Left renal pelvis (tissue), 4 donors: ENCODE measurements at regions not wholly inside any gene's neighbourhood (a gene's known extent, or its start where the extent isn't known, plus 50 kb on each side); places are given as distances from the start of the nearest gene placed in this dataset.

Experiments used
- DNase-seq, 4 donors: peaks; one replicate each; pipeline ENCODE4 v3.0.0-alpha.2; 2013; ENCODE audit warnings: low read depth in 4 of 4, low spot score in 3 of 4

GRCh38 chr5:67506241-67506640 lies 309.6 kb upstream of the CD180 start:
- DNase-seq, result no peak

DNA sequence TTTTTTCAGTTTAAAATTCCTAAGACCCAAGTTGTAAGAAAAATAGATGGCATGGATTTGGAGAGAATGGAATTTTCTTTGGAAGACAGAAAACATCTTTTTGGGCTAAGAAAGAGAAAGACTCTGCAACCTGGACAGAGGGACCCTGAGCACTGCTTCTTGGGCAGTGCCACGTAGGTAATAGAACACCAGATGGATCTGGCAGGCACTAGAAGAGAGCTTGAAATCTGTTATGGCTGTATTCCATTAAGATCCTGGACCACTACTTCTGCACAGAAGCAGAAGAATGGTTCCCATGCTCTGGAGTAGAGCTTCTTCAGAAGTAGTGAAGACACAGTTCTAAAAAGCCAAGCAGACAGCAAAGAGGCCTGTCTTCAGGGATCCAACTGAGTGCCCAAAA lies 306.4 kb upstream of the CD180 start:
- no peak for DNase-seq

DNA sequence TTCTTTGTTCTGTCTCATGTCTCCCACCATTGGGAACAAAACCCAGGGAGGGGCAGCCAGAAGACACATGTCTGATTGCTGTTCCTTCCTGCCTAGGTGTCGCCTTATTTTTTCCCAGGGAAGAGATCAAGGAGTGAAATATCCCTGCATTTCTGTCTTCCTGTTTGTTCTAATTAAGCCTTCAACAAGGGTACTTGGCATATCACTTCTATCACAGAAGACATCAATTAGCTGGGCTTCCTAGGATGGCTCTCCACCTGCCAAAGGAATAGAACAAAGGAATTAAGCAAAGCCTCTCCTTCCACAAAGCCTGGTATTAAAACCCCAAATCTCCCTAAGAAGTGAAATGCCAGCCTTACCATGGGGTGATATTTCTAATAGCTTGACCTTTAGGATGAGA lies 299.5 kb upstream of the CD180 start:
- no peak for DNase-seq

DNA sequence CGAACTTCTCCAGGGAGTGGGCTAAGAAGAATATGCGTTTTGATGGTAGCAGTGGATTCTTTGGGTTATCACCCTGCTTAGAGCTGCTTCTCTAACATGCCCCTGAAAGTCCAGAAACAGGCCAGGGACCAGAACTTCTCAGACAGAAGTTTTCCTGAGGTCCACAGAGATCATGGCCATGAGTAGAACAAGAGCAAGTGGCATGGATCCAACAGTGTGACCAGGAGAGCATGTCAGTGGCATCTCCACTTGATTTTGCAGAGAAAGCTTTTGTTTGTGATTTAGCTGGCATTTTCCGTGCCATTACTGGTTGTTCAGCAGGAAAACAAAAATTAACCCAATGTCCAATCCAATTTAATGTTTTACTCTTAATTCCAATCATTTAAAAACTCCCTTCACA lies 298.5 kb upstream of the CD180 start:
- DNase-seq, result no peak

DNA sequence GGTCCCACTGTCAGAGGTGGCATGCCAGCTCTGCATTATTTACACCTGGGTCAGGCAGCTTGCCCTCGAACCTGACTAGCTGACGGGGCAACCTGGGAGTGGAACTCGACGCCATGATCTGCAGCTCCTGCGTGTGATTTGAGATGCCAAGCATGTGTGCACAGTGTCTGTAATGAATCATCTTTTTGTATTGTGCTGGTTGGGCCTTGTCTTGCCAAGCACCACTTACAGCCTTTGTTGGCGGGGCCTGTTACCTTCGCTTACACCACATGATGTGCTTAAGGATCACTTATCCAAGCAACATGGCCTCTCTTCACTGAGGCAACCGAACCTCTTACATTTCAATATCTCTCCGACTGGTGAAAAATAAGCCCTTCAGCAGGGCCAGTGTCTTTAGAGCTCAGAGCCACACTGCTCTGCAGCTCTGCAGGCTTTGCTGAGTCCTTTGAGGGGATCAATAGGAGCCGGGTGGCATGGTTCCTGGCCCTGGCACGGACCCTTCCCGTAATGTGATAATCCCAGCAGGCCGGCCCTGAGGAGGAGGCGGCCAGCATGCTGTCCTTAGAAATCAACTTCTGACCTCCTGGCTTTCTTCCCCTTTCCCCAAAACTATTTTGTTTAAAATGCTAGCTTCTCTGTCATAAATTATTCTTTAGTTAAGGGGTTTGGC lies 297.7 kb upstream of the CD180 start:
- no peak for DNase-seq

DNA sequence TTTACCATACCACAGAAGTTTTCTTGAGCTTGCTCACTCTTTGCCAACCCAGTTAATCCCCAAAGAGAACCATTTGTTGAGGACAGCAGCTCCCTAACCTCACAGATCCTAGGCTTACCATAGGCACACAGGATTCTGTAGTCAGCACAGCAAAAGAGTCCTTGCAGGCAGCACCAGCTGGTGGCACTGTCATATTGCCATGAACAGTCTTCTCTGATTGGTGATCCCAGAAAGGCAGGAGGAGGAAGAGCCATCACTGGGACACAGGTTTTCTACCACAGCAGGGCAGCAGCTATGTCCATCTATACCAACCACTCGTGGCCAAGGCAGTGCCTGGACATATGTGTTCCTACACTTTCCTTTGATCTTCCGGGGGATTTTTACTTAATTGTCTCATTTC lies 297.1 kb upstream of the CD180 start:
- peak in 1 of 4 donors; percentile 17 for DNase-seq

GRCh38 chr5:67490543-67491321 lies 294.1 kb upstream of the CD180 start:
- no peak for DNase-seq

- DNase-seq, result no peak
Observed at GRCh38 chr5:67488885-67489284, 292.3 kb upstream of the CD180 start.

DNA sequence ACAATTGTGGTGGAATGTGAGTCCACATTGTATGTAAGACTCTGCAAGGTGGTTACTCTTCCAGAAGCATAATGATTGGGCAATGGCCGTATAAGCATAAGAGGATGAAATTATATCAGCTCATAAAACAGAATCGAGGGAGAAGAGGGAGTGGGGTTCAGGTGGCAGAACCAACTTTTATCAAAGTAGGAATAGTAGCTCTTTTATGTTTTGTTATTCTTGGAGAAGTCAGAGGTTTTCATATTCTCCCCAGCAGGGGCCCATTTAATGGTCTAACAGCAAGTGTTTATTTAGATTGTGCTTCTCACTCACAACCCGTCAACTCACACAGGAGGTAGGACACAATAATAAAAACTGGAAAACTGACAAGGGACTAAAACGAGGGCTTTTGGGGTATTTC lies 291.3 kb upstream of the CD180 start:
- DNase-seq, result no peak

DNA sequence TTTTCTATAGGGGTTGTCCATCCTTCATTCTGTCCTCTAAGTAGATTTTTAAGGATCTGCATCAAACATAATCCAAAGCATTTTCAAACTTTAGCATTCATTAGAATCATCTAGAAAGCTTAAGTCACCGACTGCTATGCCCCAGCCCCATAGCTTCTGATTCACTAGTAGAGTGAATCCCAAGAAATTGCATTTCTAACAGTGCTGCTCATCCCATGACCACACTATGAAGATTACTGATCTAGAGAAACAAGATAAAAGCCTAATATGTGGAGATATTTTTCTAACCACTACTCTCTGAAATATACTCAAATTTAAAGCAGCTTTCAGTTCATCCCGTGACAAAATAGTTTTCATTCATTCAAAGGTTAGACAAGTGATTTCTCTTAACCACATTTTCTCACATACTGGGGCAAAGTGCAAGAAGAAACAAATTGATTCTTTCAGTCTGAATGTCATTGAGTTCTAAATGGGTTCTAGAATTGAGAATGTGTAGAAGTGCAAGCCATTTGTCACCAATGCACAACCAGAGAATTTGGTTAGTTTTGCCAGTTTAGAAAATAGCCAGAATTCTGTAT lies 286.9 kb upstream of the CD180 start:
- DNase-seq, result no peak

DNA sequence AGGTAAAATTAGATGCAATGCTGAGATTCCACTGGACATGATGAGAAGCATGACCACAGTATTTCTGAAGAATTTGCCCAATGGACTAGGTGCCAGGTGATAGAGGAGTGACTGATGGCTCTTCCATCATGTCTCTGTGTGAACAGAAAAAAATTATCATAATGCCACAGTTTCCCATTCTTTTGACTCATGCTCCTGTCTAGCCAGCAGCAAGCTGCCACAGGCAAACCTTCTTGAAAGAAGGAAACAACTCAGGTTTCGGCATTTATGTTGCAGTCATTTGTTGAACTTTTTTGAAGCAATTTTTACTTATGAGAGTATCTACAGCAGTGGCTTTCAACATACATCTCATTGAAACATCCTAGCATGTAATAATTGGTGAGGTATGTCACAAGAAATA lies 284.8 kb upstream of the CD180 start:
- DNase-seq, result no peak

GRCh38 chr5:67478337-67478736 lies 281.7 kb upstream of the CD180 start:
- no peak for DNase-seq

DNA sequence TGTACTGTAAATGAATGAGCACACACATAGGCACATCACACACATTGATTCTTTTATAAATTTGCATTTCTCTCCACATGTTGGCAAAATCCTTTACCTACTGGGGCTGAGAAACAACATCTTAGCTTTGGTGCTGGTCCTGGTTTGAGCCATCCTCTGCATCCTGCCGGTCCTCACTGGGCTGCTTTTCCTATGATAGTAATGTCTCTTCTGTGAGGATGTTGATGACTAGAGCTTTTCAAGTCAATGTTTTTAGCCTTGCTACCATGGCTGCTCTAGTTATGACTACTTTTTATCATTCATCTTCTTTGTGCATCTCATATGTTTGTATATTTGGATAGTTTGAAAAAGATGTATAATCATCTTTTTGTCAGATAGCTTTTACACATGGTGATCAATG lies 280.4 kb upstream of the CD180 start:
- DNase-seq, result no peak

DNA sequence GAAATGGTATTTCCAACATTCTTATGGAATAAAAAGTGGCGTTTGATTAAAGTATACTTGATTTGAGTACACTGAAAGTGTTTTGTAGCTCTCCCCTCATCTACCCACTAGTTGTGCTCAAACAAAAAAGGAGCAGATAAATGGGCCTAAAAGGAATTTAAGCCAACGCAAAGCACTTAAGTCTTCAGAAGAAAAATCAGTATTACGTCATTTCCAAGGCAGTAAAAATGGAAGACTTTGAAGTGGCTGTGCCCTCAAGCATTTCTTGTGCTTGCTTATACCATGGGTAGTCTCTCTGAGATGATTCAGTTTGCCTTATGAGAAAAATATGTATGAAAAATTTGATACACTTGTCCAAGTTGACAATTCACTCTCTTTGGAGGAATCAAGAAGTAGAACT lies 279.9 kb upstream of the CD180 start:
- DNase-seq, result no peak

DNA sequence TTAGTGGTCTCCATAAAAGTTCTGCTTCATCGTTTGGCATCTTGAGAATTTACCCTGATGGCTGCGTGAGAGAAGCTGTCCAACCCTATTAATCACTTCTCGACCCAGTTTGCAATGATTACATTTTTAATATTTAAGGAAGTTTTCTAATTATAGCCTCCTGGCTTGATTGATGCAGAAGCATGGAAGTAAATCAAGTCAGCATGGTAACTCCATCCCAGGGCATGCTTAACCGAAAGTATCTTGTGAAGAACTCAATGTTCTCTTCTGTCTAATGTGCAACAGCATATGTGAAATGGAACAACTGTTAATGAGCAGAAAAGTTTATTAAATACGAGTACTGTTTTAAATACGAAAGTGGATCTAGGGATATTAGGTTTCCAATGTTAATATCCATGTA lies 278.9 kb upstream of the CD180 start:
- no peak for DNase-seq

- no peak for DNase-seq
Observed at GRCh38 chr5:67474597-67475238, 278.1 kb upstream of the CD180 start.

- no peak for DNase-seq
Observed at GRCh38 chr5:67467110-67467509, 270.5 kb upstream of the CD180 start.

DNA sequence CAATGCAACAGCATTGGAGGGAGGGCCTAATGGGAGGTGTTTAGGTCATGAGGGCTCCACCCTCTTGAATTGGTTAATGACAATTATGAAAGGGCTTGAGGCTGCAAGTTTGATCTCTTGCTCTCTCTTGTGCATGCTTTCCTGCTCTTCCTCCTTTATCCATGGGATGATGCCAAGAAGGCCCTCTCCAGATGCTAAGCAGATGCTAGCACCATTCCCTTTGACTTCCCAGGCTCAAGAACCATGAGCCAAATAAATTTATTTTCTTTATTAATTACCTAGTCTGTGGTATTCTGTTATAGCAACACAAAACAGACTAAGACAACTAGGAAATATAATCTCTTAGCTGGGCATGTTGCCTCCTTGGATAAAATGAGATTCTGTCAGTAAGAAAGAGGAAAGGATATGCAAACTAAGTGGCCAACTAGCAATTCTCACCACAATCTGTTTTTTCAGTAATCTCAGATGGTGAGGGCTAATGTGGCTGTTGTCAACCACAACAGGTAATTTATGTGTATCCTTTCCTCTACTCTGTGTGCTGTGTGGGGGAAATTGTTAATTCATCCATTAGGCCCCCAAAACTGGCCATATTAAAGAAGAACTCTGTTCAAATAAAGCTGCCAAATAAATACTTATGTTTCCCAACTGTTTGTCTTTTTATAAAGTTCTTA lies 269.1 kb upstream of the CD180 start:
- DNase-seq, result no peak

DNA sequence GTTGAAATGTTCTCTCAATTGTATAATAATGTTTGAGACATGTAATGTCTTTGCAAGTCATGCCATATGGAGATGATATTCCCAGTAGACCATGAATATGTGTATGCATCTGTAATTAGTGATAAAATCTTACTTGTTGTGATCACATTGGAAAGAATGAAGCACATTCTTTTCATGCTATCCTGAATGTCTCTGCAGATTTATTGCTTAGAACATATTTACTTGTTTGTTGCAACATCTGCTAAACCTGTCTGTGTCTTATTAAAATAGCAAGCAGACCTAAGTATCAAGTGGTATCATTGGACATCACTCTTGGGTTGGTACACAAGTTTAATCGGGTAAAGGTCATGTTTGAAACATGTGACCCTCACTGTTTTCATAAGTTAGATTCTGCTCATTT lies 265.5 kb upstream of the CD180 start:
- no peak for DNase-seq

GRCh38 chr5:67459253-67459652 lies 262.7 kb upstream of the CD180 start:
- no peak for DNase-seq

DNA sequence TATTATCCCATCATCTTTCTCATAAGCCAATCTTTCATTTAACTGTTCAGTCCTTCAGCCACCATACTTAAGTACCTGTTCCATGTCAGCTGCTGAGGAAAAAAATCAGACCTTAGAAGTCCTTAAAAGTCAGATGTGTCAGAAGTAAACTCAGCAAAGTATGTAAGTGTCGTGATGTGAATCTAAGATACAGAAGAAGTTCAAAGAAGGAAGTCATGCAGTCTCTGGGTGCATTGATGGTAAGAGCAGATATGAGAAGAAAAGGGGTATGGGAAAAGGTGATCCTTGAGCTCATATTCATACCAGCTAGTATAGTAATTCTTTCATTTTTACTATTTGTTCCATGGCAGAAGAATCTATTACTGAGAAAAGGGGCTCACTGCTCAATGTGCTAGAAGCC lies 259.4 kb upstream of the CD180 start:
- DNase-seq, result no peak
